Breast epithelium (tissue), 3 donors: ENCODE measurements at regions not wholly inside any gene's neighbourhood (a gene's known extent, or its start where the extent isn't known, plus 50 kb on each side); places are given as distances from the start of the nearest gene placed in this dataset.

Experiments
- CTCF ChIP-seq, 3 donors: fragments of 450-650 bp; IDR thresholded peaks; one replicate each; pipeline ENCODE4 v1.5.1; 2016 to 2017; ENCODE audit warnings: antibody characterized with exemption in 3 of 3, mild to moderate bottlenecking in 3 of 3, moderate library complexity in 3 of 3
- POLR2A ChIP-seq: fragments of 450-650 bp; IDR thresholded peaks from one replicate; pipeline ENCODE4 v1.6.1; 2016; ENCODE audit warnings: antibody characterized with exemption, mild to moderate bottlenecking, moderate library complexity
- POLR2AphosphoS5 ChIP-seq, 3 donors: sonication (generic); formaldehyde crosslinking; IDR thresholded peaks; one replicate each; pipeline ENCODE4 v1.6.1; 2017; ENCODE audit warnings: antibody characterized with exemption in 3 of 3

- no peak for TF ChIP-seq CTCF (IDR thresholded peaks at IDR 0.05)
- no peak for TF ChIP-seq POLR2A
- no peak for TF ChIP-seq POLR2AphosphoS5 (IDR thresholded peaks at IDR 0.05)
These were observed 488.3 kb upstream of the FLRT2 start for GRCh38 chr14:85041618-85042017.
